Ovary (tissue), 3 donors: ENCODE measurements at regions not wholly inside any gene's neighbourhood (a gene's known extent, or its start where the extent isn't known, plus 50 kb on each side); places are given as distances from the start of the nearest gene placed in this dataset.

Experiments used
- EP300 ChIP-seq: sonication (generic); formaldehyde crosslinking; IDR thresholded peaks from one replicate; pipeline ENCODE4 v1.6.1; 2017; ENCODE audit warnings: antibody characterized with exemption
- POLR2A ChIP-seq: fragments of 450-650 bp; IDR thresholded peaks from one replicate; pipeline ENCODE4 v1.6.1; 2017; ENCODE audit warnings: antibody characterized with exemption, mild to moderate bottlenecking, moderate library complexity
- TF ChIP-seq, protein P1 (sequence below), 3 donors: fragments of 450-650 bp in 2 of 3; fragments of 200-600 bp in 1 of 3; IDR thresholded peaks; one replicate each; pipeline versions ENCODE4 v1.5.1 to v1.8.0; 2016 to 2022; ENCODE audit warnings: antibody characterized with exemption in 3 of 3, mild to moderate bottlenecking in 1 of 3
- donor health status: DM: no; HTN: no; CAD: no.

DNA sequence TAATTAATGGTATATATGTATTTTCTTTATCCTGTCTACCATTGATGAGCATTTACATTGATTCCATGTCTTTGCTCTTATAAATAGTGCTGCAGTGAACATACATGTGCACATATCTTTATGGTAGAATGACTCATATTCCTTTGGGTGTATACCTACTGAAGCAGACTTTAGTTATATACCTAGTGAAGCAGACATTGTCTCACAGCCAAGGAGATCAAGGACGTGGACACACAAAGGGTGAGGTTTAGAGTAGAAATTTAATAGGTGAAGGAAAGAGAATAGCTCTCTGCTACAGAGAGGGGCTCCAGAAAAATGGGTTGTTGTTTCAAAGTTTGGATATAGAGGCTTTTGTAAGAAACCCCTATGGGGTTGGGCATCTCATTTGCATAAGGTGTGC lies 700.3 kb downstream of the CDH11 start:
- TF ChIP-seq, protein P1, sequence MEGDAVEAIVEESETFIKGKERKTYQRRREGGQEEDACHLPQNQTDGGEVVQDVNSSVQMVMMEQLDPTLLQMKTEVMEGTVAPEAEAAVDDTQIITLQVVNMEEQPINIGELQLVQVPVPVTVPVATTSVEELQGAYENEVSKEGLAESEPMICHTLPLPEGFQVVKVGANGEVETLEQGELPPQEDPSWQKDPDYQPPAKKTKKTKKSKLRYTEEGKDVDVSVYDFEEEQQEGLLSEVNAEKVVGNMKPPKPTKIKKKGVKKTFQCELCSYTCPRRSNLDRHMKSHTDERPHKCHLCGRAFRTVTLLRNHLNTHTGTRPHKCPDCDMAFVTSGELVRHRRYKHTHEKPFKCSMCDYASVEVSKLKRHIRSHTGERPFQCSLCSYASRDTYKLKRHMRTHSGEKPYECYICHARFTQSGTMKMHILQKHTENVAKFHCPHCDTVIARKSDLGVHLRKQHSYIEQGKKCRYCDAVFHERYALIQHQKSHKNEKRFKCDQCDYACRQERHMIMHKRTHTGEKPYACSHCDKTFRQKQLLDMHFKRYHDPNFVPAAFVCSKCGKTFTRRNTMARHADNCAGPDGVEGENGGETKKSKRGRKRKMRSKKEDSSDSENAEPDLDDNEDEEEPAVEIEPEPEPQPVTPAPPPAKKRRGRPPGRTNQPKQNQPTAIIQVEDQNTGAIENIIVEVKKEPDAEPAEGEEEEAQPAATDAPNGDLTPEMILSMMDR (IDR thresholded peaks at IDR 0.05) = no peak
- no peak for TF ChIP-seq POLR2A
- no peak for TF ChIP-seq EP300
